DND-41 (cell line): ENCODE measurements at regions not wholly inside any gene's neighbourhood (a gene's known extent, or its start where the extent isn't known, plus 50 kb on each side); places are given as distances from the start of the nearest gene placed in this dataset.

Experiments used
- CTCF ChIP-seq: IDR thresholded peaks from 2 replicates; pipeline ENCODE4 v1.5.1; 2012; ENCODE audit warnings: borderline replicate concordance, low read length, moderate library complexity, mild to moderate bottlenecking; ENCODE audit not compliant: poor library complexity, severe bottlenecking; ENCODE audit errors: extremely low read depth
- EZH2 ChIP-seq: IDR thresholded peaks from 3 replicates; pipeline ENCODE4 v1.6.1; 2012; ENCODE audit warnings: borderline replicate concordance, low read depth, mild to moderate bottlenecking, moderate library complexity, low read length, inconsistent platforms; ENCODE audit not compliant: severe bottlenecking

GRCh38 chr17:68705714-68706076 is 104.5 kb upstream of the FAM20A start:
- TF ChIP-seq CTCF: no peak
- TF ChIP-seq EZH2: no peak
